ENCODE measurements at regions not wholly inside any gene's neighbourhood (a gene's known extent, or its start where the extent isn't known, plus 50 kb on each side); places are given as distances from the start of the nearest gene placed in this dataset.

GRCh38 chr1:113248494-113248893 is 141.8 kb upstream of the MAGI3 start (continued):
- no peak for TF ChIP-seq RNF2 (IDR thresholded peaks at IDR 0.05; ENCODE audit: borderline replicate concordance, low read depth, low read length, missing control alignments, poor library complexity, severe bottlenecking)
- no peak for TF ChIP-seq CBX5 (IDR thresholded peaks at IDR 0.05; ENCODE audit: low read depth, low read length)

Measured in H1 (cell line).